ENCODE measurements at regions not wholly inside any gene's neighbourhood (a gene's known extent, or its start where the extent isn't known, plus 50 kb on each side); places are given as distances from the start of the nearest gene placed in this dataset.

- DNase-seq (ENCODE audit: low read depth) = peak; percentile 41
- no peak for TF ChIP-seq CTCF (IDR thresholded peaks at IDR 0.05; ENCODE audit: insufficient read depth, low read length)
- no peak overlapping the region for H3K4me3 ChIP-seq (ENCODE audit: low read depth, low read length)
Observed at GRCh38 chr14:49527221-49527620, 59.0 kb downstream of the RPS29 start.

GRCh38 chr14:49526101-49526500 lies 60.1 kb downstream of the RPS29 start:
- DNase-seq (ENCODE audit: low read depth) = no peak
- no peak overlapping the region for H3K4me3 ChIP-seq (ENCODE audit: low read depth, low read length)
- no peak for TF ChIP-seq CTCF (IDR thresholded peaks at IDR 0.05; ENCODE audit: insufficient read depth, low read length)

- no peak for DNase-seq (ENCODE audit: low read depth)
- TF ChIP-seq CTCF (IDR thresholded peaks at IDR 0.05; ENCODE audit: insufficient read depth, low read length) = no peak
Observed at GRCh38 chr14:49516286-49516685, 69.9 kb downstream of the RPS29 start.

GRCh38 chr14:49512571-49512970 lies 73.6 kb downstream of the RPS29 start:
- no peak for TF ChIP-seq CTCF (IDR thresholded peaks at IDR 0.05; ENCODE audit: insufficient read depth, low read length)

More at GRCh38 chr14:49516286-49516685, 69.9 kb downstream of the RPS29 start:
- no peak overlapping the region for H3K4me3 ChIP-seq (ENCODE audit: low read depth, low read length)

GRCh38 chr14:49512147-49512551 lies 74.0 kb downstream of the RPS29 start:
- no peak for TF ChIP-seq CTCF (IDR thresholded peaks at IDR 0.05; ENCODE audit: insufficient read depth, low read length)
- DNase-seq (ENCODE audit: low read depth) = peak; percentile 83
- no peak overlapping the region for H3K4me3 ChIP-seq (ENCODE audit: low read depth, low read length)

More at GRCh38 chr14:49512571-49512970, 73.6 kb downstream of the RPS29 start:
- no peak for DNase-seq (ENCODE audit: low read depth)
- no peak overlapping the region for H3K4me3 ChIP-seq (ENCODE audit: low read depth, low read length)

GRCh38 chr14:49508124-49508523 lies 78.1 kb downstream of the RPS29 start:
- no peak overlapping the region for H3K4me3 ChIP-seq (ENCODE audit: low read depth, low read length)
- TF ChIP-seq CTCF (IDR thresholded peaks at IDR 0.05; ENCODE audit: insufficient read depth, low read length) = no peak
- DNase-seq (ENCODE audit: low read depth) = peak; percentile 18

- no peak for TF ChIP-seq CTCF (IDR thresholded peaks at IDR 0.05; ENCODE audit: insufficient read depth, low read length)
- no peak for DNase-seq (ENCODE audit: low read depth)
- no peak overlapping the region for H3K4me3 ChIP-seq (ENCODE audit: low read depth, low read length)
Observed at GRCh38 chr14:49506650-49507049, 79.5 kb downstream of the RPS29 start.

Data from fibroblast of the aortic adventitia (primary cell).